WTC11 (cell line): ENCODE measurements at regions not wholly inside any gene's neighbourhood (a gene's known extent, or its start where the extent isn't known, plus 50 kb on each side); places are given as distances from the start of the nearest gene placed in this dataset.

ENCODE experiments used
- ATAC-seq: fragments of 200-7000 bp; cut with Tn5 transposase; 2 replicates; pipeline ENCODE4 v1.10.0; 2021; ENCODE audit warnings: mild to moderate bottlenecking, moderate library complexity
- CTCF ChIA-PET: fragments of 300-600 bp; sonication (Branson Sonifier 250); formaldehyde crosslinking; loops from one replicate; lab custom pipeline; 2021; ENCODE audit warnings: antibody characterized with exemption; lab: Charles Lee
- POLR2A ChIA-PET: fragments of 350-600 bp; sonication (Branson Sonifier 250); formaldehyde crosslinking; loops from one replicate; lab custom pipeline; 2021; ENCODE audit warnings: antibody characterized with exemption; lab: Charles Lee
- DNase-seq: peaks from one replicate; pipeline ENCODE4 v3.0.0; 2021; ENCODE audit warnings: low spot score
- H3K27ac Mint-ChIP-seq: 2 replicates; pipeline ENCODE4 v1.8.0; 2021; ENCODE audit warnings: mixed read lengths
- H3K27me3 Mint-ChIP-seq: 2 replicates; pipeline ENCODE4 v1.8.0; 2021; ENCODE audit warnings: low read depth, mild to moderate bottlenecking, moderate library complexity, mixed read lengths
- H3K36me3 Mint-ChIP-seq: 2 replicates; pipeline ENCODE4 v1.8.0; 2021; ENCODE audit warnings: mixed read lengths
- H3K4me1 Mint-ChIP-seq: 2 replicates; pipeline ENCODE4 v1.8.0; 2022; ENCODE audit warnings: mixed read lengths
- H3K4me3 Mint-ChIP-seq: 2 replicates; pipeline ENCODE4 v1.8.0; 2021; ENCODE audit warnings: mild to moderate bottlenecking, moderate library complexity, mixed read lengths
- H3K9me3 Mint-ChIP-seq: 2 replicates; pipeline ENCODE4 v1.8.0; 2021; ENCODE audit warnings: mixed read lengths
- AR ChIP-seq: fragments of 250-450 bp; sonication (Bioruptor Pico); IDR thresholded peaks from 2 replicates; pipeline ENCODE4 v1.9.0; 2021; ENCODE audit warnings: mild to moderate bottlenecking
- ARID4B ChIP-seq: sonication (generic); formaldehyde crosslinking; IDR thresholded peaks from 2 replicates; pipeline ENCODE4 v1.8.0; 2023; ENCODE audit warnings: missing genetic modification reagents, mild to moderate bottlenecking, borderline replicate concordance
- ATF3 ChIP-seq: sonication (generic); formaldehyde crosslinking; conservative IDR thresholded peaks from 2 replicates; pipeline ENCODE4 v1.8.1; 2022; ENCODE audit warnings: mild to moderate bottlenecking, missing genetic modification reagents
- CTCF ChIP-seq: fragments of 200-600 bp; IDR thresholded peaks from 2 replicates; pipeline ENCODE4 v1.8.0; 2022; ENCODE audit warnings: antibody characterized with exemption
- ETV6 ChIP-seq: sonication (generic); formaldehyde crosslinking; IDR thresholded peaks from 2 replicates; pipeline ENCODE4 v1.8.1; 2022; ENCODE audit warnings: mild to moderate bottlenecking, missing genetic modification reagents
- GABPB1 ChIP-seq: sonication (generic); formaldehyde crosslinking; IDR thresholded peaks from 2 replicates; pipeline ENCODE4 v1.8.1; 2023; ENCODE audit warnings: mild to moderate bottlenecking, missing genetic modification reagents
- HMGA2 ChIP-seq: fragments of 250-450 bp; sonication (Bioruptor Pico); IDR thresholded peaks from 2 replicates; pipeline ENCODE4 v1.4.0; 2021; ENCODE audit warnings: mild to moderate bottlenecking, moderate library complexity
- HMGXB4 ChIP-seq: sonication (generic); formaldehyde crosslinking; IDR thresholded peaks from 2 replicates; pipeline ENCODE4 v1.8.1; 2023; ENCODE audit warnings: mild to moderate bottlenecking, moderate library complexity, missing genetic modification reagents
- IRF2 ChIP-seq: sonication (generic); formaldehyde crosslinking; IDR thresholded peaks from 2 replicates; pipeline ENCODE4 v1.8.0; 2022; ENCODE audit warnings: low read depth, missing genetic modification reagents, borderline replicate concordance
- NFYB ChIP-seq: sonication (generic); formaldehyde crosslinking; conservative IDR thresholded peaks from 2 replicates; pipeline ENCODE4 v1.8.0; 2022; ENCODE audit warnings: low read depth, missing genetic modification reagents
- RORB ChIP-seq: fragments of 250-450 bp; sonication (Bioruptor Pico); IDR thresholded peaks from 2 replicates; pipeline ENCODE4 v1.9.0; 2021; ENCODE audit warnings: mild to moderate bottlenecking
- STAT6 ChIP-seq: sonication (generic); formaldehyde crosslinking; conservative IDR thresholded peaks from 2 replicates; pipeline ENCODE4 v1.8.1; 2023; ENCODE audit warnings: mild to moderate bottlenecking, low read depth, missing genetic modification reagents, moderate library complexity
- TCF7 ChIP-seq: sonication (generic); formaldehyde crosslinking; IDR thresholded peaks from 2 replicates; pipeline ENCODE4 v1.8.0; 2022; ENCODE audit warnings: mild to moderate bottlenecking, low read depth, missing genetic modification reagents, moderate library complexity
- ZBTB21 ChIP-seq: sonication (generic); formaldehyde crosslinking; IDR thresholded peaks from 2 replicates; pipeline ENCODE4 v1.8.1; 2023; ENCODE audit warnings: mild to moderate bottlenecking, missing genetic modification reagents, borderline replicate concordance
- ZBTB43 ChIP-seq: sonication (generic); formaldehyde crosslinking; IDR thresholded peaks from 2 replicates; pipeline ENCODE4 v1.8.1; 2023; ENCODE audit warnings: mild to moderate bottlenecking, missing genetic modification reagents
- ZMAT4 ChIP-seq: fragments of 250-450 bp; sonication (Bioruptor Pico); IDR thresholded peaks from 2 replicates; pipeline ENCODE4 v1.9.0; 2021; ENCODE audit warnings: mild to moderate bottlenecking
- ZNF263 ChIP-seq: sonication (generic); formaldehyde crosslinking; IDR thresholded peaks from 2 replicates; pipeline ENCODE4 v1.8.1; 2022; ENCODE audit warnings: low read depth, mild to moderate bottlenecking, moderate library complexity, missing genetic modification reagents
- ZSCAN18 ChIP-seq: fragments of 250-450 bp; sonication (Bioruptor Pico); IDR thresholded peaks from 2 replicates; pipeline ENCODE4 v2.1.2; 2022; ENCODE audit warnings: mild to moderate bottlenecking, moderate library complexity

GRCh38 chr2:226131299-226131784, 668.3 kb downstream of the IRS1 start:
- no peaks in the 10 kb centered on the region for H3K9me3 Mint-ChIP-seq
- ChIA-PET POLR2A (no interaction called here), CTCF (no interaction called here)
- no peaks in the 10 kb centered on the region for H3K36me3 Mint-ChIP-seq
- no peaks in the 10 kb centered on the region for H3K27me3 Mint-ChIP-seq
- peaks cover 18% of the 10 kb centered on the region for H3K4me1 Mint-ChIP-seq
- TF ChIP-seq TCF7 (no peak), IRF2 (CRISPR knock-in tag) (no peak), ARID4B (CRISPR knock-in tag) (no peak), RORB (CRISPR knock-in tag) (no peak), NFYB (CRISPR knock-in tag) (no peak), ZMAT4 (CRISPR knock-in tag) (no peak), HMGXB4 (CRISPR knock-in tag) (no peak), ZBTB43 (CRISPR knock-in tag) (no peak)
- no peak overlapping the region for H3K27ac Mint-ChIP-seq
- no peak; the same call in 1 of the 2 replicates for ATAC-seq
- no peak overlapping the region for H3K4me3 Mint-ChIP-seq
- no peak for DNase-seq

- no peaks in the 10 kb centered on the region for H3K27me3 Mint-ChIP-seq
- peaks cover 22% of the 10 kb centered on the region for H3K4me1 Mint-ChIP-seq
- TF ChIP-seq ZNF263 (no peak), ZSCAN18 (CRISPR knock-in tag) (no peak), HMGA2 (no peak), STAT6 (CRISPR knock-in tag) (no peak), ZBTB21 (no peak), ATF3 (no peak), CTCF (no peak), AR (CRISPR knock-in tag) (no peak), ETV6 (CRISPR knock-in tag) (no peak), GABPB1 (CRISPR knock-in tag) (no peak)
Observed at GRCh38 chr2:226130192-226130591, 669.4 kb downstream of the IRS1 start.

More at GRCh38 chr2:226130192-226130591, 669.4 kb downstream of the IRS1 start:
- ATAC-seq (0 out of 2 replicates have a peak, but pooled peaks have one; percentile 43), DNase-seq (no peak)
- Mint-ChIP-seq H3K4me3 (no peak overlapping the region), H3K27ac (no peak overlapping the region), H3K9me3 (no peaks in the 10 kb centered on the region), H3K36me3 (no peaks in the 10 kb centered on the region)
- POLR2A ChIA-PET, result no interaction called here
- CTCF ChIA-PET, result no interaction called here
